Dedifferentiated amniotic fluid mesenchymal stem cell (primary cell): ENCODE measurements at regions not wholly inside any gene's neighbourhood (a gene's known extent, or its start where the extent isn't known, plus 50 kb on each side); places are given as distances from the start of the nearest gene placed in this dataset.
"Not testable (repeated sequence)": the region's sequence is repeated elsewhere in the genome, so short reads cannot be mapped to it uniquely, and the experiment has no call there.

Experiments
- DNase-seq: peaks from one replicate; pipeline ENCODE4 v3.0.0-alpha.2; 2016; ENCODE audit errors: extremely low spot score

- peak; percentile 37 for DNase-seq
Observed at GRCh38 chr5:67985686-67986387, 229.7 kb upstream of the PIK3R1 start.

- no peak for DNase-seq
Observed at GRCh38 chr5:67984546-67984945, 231.0 kb upstream of the PIK3R1 start.

DNA sequence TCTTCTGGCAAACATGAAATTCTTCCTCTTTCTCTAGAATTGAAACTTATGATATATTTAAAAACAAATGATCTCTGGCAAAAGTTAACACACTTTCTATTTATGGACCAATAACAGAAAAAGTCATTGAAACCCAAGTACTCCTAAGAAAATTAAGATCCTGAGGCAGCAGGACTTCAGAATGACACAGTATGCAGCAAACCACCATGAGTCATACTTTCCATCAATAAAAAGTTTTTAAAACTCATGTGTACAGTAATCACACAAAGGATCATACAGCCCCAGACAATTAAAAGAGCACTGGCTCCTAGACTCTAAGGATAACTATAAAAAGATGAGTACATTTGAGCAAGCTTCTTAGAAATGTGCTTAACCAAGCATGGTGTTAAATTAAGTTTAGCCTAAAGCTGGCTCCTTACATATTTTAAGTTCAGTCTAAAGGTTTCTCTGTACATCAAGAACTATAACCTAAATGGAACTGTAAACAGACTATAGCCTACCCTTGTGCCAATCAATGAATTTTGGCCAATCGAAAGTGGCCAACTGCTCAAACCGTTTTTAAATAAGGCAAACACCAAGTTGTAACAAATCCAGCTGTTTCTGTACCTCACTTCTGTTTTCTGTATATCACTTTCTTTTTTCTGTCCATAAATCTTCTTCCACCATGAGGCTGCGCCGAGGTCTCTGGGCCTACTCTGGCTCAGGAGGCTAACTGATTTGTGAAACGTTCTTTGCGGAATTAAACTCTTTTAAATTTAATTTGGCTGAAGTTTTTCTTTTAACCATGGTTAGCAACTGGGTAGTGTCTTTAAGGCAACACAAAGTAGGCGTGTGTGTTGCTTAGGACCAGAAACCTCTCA is 232.1 kb upstream of the PIK3R1 start:
- DNase-seq: peak; percentile 81

DNA sequence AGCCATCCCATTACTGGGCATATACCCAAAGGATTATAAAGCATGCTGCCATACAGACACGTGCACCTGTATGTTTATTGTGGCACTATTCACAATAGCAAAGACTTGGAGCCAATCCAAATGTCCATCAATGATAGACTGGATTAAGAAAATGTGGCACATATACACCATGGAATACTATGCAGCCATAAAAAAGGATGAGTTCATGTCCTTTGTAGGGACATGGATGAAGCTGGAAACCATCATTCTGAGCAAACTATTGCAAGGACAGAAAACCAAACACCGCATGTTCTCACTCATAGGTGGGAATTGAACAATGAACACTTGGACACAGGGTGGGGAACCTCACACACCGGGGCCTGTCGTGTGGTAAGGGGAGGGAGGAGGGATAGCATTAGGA is 233.4 kb upstream of the PIK3R1 start:
- not testable (repeated sequence) for DNase-seq

DNA sequence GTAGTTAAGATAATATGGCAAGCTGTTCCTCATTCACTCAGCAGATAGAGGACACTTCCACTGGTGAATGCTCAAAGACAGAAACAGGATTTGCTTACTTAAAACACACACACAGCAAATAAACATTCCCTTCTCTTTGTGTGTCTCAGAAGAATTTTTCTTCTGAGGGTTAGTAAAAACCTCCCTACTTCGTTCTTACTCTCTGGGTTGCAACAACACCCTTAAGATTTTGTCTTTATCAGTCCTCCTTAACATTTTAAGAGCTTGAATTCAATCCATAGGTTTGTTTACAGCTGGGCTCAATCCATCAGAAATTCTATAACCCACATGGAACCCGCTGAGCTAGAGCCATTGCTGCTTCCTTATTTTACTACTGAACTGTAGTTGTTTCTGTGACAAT is 237.4 kb upstream of the PIK3R1 start:
- no peak for DNase-seq

- no peak for DNase-seq
Observed at GRCh38 chr5:67976891-67977601, 238.5 kb upstream of the PIK3R1 start.

GRCh38 chr5:67976181-67976580 is 239.4 kb upstream of the PIK3R1 start:
- no peak for DNase-seq

GRCh38 chr5:67974471-67974870 is 241.1 kb upstream of the PIK3R1 start:
- no peak for DNase-seq

GRCh38 chr5:67974054-67974453 is 241.5 kb upstream of the PIK3R1 start:
- DNase-seq: no peak

GRCh38 chr5:67971971-67972821 is 243.4 kb upstream of the PIK3R1 start:
- DNase-seq: no peak

DNA sequence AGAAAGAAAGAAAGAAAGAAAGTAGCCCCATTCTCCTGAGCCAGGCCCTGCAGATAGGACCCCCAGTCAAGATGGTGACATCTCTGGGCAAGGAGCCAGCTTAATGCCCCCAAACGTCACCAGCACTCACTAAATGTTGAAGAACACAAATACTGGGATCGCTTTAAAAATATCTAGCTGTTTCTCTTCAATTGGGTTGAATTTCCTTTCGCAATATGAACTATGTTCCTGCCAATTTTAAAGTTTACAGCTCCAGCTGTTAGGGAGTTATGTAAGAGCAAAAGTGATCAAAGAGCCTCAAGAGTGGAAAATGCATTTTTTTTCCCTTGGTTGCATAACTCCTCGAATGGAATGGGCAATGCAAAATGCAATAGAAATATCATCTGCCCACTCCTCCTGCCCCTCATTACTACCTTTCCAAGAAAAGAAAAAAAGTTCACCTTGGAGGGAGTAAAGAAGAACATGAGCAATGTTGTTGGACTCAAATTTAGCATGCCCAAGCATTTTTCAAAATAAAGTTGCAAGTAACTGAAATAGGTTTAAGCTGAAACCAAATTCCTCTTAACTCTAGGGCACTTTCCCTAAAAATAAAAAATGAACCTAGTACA is 244.2 kb upstream of the PIK3R1 start:
- peak; percentile 58 for DNase-seq

GRCh38 chr5:67969631-67970030 is 245.9 kb upstream of the PIK3R1 start:
- no peak for DNase-seq

- DNase-seq: no peak
Observed at GRCh38 chr5:67969176-67969575, 246.4 kb upstream of the PIK3R1 start.

DNA sequence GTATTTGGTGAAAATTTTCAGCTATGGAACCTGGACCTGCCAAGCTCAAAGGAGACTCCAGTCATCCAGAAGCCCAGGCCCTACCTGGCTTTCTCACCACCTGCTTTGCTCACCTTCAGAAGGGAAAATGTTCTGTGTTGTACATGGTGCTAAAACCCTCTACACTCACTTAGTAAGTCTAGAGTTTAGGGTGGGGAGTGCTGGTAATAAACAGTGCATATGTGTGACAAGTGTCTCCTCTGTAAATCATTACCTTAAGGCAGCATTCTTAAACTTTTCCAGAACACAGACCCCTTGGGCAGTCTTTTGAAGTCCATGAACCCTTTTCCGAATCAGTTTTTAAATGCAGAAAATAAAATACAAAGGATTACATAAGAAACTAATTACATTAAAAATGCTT is 248.8 kb upstream of the PIK3R1 start:
- DNase-seq: no peak

DNA sequence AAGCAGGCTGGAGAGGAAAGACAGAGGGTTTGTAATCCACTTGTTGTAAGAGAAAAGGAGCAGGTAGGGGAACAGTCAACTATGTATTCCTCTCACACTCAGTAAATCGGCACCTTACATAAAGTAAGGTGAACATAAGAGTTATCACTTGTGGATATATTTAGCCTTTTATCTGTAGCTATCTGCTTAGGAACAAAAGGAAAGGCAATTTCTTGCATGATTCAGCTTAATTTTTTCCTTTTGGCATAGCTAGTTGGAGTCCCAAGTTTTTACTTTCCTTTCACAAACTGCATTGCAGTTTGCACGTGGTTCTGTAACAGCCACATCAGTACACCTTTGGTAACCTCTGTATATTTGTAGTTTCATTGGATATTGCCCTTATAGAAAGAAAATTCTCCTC is 250.9 kb upstream of the PIK3R1 start:
- DNase-seq: no peak

- no peak for DNase-seq
Observed at GRCh38 chr5:67963789-67964519, 251.6 kb upstream of the PIK3R1 start.

DNA sequence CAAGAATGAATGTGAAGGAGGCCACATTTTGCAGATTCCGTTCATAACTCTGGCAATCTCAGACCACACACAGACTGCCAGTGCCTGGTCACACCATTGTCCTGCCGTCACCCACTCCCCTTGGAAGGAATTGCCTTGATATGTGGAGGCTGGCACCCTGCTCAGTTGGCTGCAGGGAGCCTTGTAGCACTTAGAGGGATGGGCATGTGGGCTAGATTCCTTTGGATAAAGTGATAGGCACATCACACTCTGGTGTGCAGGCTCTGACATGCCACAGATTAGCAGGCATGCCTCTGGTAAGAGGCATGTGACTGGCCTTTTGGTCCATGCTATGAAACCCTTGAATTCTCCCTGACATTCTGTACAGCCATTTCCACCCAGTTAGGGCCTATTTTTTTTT is 254.6 kb upstream of the PIK3R1 start:
- no peak for DNase-seq

GRCh38 chr5:67957374-67957773 is 258.2 kb upstream of the PIK3R1 start:
- DNase-seq: no peak

GRCh38 chr5:67954351-67954750 is 261.2 kb upstream of the PIK3R1 start:
- DNase-seq: no peak

DNA sequence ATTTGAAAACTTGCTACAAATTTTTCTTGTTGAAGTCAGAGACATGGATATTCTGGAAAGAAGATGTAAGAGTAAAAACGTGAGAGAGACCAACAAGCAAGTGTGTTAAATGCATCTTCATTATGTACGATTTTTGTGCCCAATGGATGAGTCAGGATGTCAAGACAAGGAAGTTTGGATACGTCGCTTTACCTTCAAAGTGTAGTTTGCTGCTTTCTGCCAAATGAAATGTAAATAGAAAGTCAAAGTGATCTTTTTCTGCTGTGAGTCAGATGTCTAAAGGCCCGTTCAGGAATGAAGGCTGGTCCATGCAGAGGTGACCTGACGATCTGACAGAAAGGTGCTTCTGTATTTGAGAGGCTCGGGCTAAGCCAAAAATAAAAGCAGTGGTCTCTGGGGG is 273.1 kb upstream of the PIK3R1 start:
- DNase-seq: no peak
